HG02852 (cell line): ENCODE measurements at regions not wholly inside any gene's neighbourhood (a gene's known extent, or its start where the extent isn't known, plus 50 kb on each side); places are given as distances from the start of the nearest gene placed in this dataset.

ENCODE experiments used
- ATAC-seq: cut with Tn5 transposase; IDR thresholded peaks from one replicate; pipeline ENCODE4 v1.9.1; 2021; ENCODE audit warnings: mild to moderate bottlenecking, moderate library complexity; ENCODE audit not compliant: unreplicated experiment

DNA sequence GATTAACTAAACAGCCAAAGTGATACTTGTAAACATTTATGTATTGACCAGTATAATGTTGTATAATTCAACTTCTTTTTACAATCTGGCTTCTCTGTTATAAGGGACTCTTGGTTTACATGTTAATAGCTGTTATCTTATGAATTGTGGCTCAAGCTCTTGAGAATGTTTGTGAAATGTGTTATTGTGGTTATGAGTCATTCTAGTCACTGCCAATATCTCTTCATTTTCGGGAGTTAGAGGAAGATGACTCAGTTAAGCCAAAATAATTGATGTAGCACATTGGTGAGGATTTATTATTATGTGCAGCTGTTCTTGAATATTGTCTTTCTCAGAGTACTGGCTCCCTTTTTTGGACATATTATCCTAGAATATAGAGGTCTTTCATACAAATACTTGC, 655.2 kb upstream of the RIOK2 start:
- peak; percentile 95 for ATAC-seq

- ATAC-seq = no peak
These were observed 656.5 kb upstream of the RIOK2 start for GRCh38 chr5:97839341-97840086.

DNA sequence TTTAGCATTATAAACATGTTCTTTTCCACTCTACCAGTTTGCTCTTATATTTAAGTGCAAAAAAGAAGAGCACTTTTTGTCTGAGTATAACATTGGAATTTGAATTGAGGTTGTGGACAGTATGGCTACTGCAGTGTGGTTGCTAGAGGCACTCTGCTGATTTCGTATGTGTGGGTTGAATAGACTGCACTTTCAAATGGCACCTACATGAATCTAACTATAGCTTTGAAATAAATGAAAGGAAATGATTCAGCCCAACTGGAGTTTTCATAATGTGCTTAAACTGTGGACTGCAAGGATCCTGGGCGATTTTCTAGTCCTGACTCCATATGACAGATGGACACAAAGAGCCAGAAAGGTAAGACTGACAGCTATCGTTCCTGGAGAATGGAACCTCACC, 657.6 kb upstream of the RIOK2 start:
- ATAC-seq = no peak

- no peak for ATAC-seq
These were observed 659.6 kb upstream of the RIOK2 start for GRCh38 chr5:97842687-97843086.

DNA sequence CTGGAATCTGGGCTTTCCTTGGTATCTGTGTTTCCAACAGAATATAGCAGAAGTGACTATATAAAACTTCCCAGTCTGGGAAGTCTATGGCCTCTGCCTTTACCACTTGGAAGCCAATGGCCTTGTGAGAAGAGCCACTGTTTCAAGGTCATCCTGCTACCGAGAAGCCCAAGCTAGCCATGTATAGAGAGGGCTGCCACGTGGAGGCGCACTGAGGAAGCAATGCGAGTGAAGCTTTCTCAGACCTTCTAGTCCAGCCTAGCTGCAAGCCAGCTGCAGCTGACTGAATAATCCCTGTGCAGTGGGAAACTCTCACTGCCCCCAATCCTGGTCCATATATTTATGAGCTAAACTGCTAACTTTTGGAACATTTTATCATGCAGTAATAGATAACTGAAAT, 661.8 kb upstream of the RIOK2 start:
- no peak for ATAC-seq

DNA sequence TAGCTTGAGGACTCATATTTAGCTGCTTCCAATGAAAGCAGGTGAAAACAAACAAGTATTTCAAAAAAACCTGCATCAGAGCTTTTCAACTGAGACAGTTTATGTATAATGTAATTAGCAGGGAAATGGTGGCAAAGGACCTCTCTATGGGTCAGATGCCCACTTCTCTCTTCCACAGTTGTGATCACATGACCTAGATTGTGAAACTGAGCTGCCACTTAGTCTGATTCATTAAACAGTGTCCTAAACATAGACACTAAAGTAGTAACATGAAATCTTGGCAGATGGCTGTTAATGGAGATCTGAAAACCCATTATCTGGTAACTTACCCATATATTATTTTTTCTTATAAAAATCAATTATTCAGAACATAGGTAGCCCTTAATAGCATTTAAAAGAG, 663.6 kb upstream of the RIOK2 start:
- no peak for ATAC-seq

- ATAC-seq = no peak
These were observed 665.0 kb upstream of the RIOK2 start for GRCh38 chr5:97847920-97848631.

- ATAC-seq = no peak
These were observed 668.0 kb upstream of the RIOK2 start for GRCh38 chr5:97851036-97851435.

GRCh38 chr5:97854871-97855762, 672.1 kb upstream of the RIOK2 start:
- ATAC-seq = no peak

- ATAC-seq = no peak
These were observed 691.4 kb upstream of the RIOK2 start for GRCh38 chr5:97874491-97874890.

DNA sequence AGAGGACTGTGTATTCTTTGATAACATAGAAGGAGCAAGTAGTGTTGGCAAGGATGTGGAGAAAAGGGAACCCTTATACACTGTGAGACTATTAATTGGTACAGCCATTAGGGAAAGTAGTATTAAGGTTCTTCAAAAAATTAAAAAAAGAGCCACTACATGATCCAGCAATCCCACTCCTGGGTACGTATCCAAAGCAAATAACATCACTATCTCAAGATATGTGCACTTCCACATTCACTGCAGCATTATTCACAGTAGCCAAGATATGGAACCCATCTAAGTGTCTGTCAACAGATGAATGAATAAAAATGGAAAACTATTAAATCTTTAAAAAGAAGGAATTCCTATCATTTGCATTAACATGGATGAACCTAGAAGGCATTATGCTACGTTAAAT, 693.2 kb upstream of the RIOK2 start:
- no peak for ATAC-seq

- no peak for ATAC-seq
These were observed 694.5 kb upstream of the RIOK2 start for GRCh38 chr5:97877588-97877987.

DNA sequence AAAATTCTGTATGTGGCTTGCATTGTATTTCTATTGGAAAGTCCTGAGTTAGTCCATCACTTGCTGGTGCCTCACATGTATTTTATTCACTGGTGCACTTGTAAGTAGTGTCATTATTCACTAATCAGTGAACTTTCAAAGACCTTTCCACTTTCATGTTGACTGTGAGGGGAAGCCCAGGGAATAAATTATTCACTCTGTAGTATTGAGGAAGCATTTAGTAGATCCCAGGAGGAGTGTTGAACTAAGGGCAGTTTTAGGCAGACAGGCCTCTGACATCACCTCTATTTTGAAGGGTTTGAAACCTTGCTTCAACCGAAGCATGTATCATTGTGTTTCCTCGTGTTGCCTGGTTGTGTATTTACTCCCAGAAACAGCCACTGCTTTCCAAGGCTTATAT, 705.4 kb upstream of the RIOK2 start:
- ATAC-seq = peak; percentile 90

- ATAC-seq = no peak
These were observed 708.9 kb upstream of the RIOK2 start for GRCh38 chr5:97891971-97892370.

DNA sequence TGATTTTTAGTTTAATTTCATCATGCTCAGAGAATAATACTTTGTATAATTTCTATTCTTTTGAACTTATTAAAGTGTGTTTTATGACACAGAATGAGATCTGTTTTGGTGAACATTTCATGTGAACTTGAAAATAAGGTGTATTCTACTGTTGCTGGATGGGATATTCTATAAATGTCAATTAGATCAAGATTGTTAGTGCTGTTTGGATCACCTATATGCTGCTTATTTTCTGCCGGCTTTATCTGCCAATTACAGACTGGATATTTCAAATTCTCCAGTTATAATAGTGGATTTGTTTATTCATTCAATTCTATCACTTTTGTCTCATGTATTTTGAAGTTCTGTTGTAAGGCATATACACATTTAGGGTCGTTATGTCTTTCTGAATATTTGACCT, 720.7 kb upstream of the RIOK2 start:
- ATAC-seq = no peak

DNA sequence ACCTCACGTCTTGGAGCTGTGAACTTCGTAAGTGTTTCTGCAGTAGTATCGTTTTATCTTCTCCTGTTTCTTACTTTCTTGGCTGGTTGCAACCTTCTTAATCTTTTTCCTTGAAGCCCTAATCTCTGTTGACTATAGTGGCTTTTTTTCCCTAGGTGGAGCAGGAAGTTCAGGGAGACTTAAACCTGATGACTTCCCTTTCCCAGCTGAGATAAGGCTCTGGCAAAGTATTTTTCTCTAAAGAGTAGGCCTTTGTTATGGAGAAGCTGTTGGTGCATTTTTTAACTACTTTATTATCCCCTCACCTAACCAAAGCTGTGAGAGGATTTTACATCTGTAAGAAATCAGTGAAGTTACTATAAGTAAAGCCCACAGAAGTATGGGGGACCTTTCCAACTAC, 723.1 kb upstream of the RIOK2 start:
- ATAC-seq = no peak

- ATAC-seq = no peak
These were observed 724.8 kb upstream of the RIOK2 start for GRCh38 chr5:97907646-97908400.

GRCh38 chr5:97909541-97909940, 726.5 kb upstream of the RIOK2 start:
- ATAC-seq = no peak

GRCh38 chr5:97914483-97914882, 731.4 kb upstream of the RIOK2 start:
- ATAC-seq = no peak

- no peak for ATAC-seq
These were observed 732.1 kb upstream of the RIOK2 start for GRCh38 chr5:97915106-97915505.

GRCh38 chr5:97918057-97918456, 735.0 kb upstream of the RIOK2 start:
- ATAC-seq = no peak
